ENCODE measurements at regions not wholly inside any gene's neighbourhood (a gene's known extent, or its start where the extent isn't known, plus 50 kb on each side); places are given as distances from the start of the nearest gene placed in this dataset.

DNA sequence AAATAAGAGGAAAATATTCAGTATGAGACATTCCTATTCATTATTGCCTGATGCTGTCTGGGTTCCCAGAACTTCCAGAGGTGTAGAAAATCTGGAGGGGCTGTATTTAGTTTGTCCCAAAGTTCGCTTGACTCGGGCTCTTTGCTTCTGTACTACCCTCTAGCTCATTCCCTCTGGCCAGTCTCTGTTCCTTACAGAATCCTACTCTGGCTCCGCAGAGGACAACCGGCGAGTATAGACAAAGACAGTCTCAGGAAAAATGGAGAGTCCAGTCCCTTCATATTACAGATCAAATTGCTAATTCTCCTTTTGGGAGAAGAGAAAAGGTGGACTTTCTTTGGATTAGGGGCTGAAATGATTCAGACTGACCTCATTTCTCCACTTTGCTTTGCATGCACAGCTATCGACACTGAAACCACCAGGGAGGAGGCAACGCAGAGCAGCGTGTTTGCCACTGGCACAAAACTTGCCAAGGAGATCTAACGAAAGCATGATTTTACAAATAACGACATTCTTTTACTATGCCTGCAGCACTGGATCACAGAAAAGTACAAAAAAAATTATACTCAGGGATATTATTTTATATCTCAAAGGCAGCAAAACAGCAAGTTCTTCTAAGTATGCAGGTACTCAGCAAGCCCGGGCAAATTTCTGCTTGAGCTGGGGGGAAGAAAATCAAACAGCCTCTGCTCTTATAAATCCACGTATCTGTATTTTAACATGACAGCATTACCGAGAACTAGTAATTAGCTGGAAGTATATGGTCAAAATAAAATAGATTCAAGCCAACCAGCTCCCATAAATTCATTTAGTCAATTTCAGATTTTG lies 279.7 kb downstream of the NPR3 start:
- Histone ChIP-seq H3K36me3 (ENCODE audit: control insufficient read depth, insufficient read depth, low read length) (no peaks in the 10 kb centered on the region), H3K4me1 (replicated peaks in 1 of 2; ENCODE audit: control insufficient read depth in 2 of 2, insufficient read depth in 2 of 2, low read length in 2 of 2) (no peaks in the 10 kb centered on the region), H2AFZ (ENCODE audit: low read depth, low read length) (no peak overlapping the region), H3K4me2 (ENCODE audit: insufficient read depth, low read length) (no peak overlapping the region), H3K4me3 (no peak overlapping the region), H3K9me3 (replicated peaks; ENCODE audit: control insufficient read depth, insufficient read depth, low read depth, low read length) (no peaks in the 10 kb centered on the region; the same call in 1 of the 2 replicates), H4K20me1 (replicated peaks; ENCODE audit: control insufficient read depth, insufficient read depth, low read length) (no peaks in the 10 kb centered on the region), H3K79me2 (ENCODE audit: control insufficient read depth, insufficient read depth, low read length) (no peaks in the 10 kb centered on the region), H3K27me3 (ENCODE audit: control insufficient read depth in 2 of 2, insufficient read depth in 2 of 2, low read length in 2 of 2) (no peaks in the 10 kb centered on the region), H3K9me1 (ENCODE audit: control insufficient read depth, insufficient read depth, low read length) (no peaks in the 10 kb centered on the region), H3K27ac (ENCODE audit: extremely low read depth, low read depth, low read length) (no peak overlapping the region), H3K9ac (ENCODE audit: insufficient read depth in 1 of 2, low read depth in 2 of 2, low read length in 2 of 2) (no peak overlapping the region)
- in situ Hi-C loops (cut with MboI), result no loop called here
- ATAC-seq (no peak), FAIRE-seq (no peak), DNase-seq (ENCODE audit: extremely low read depth in 1 of 4, low spot score in 3 of 4) (no peak)
- intact Hi-C loops (cut with micrococcal nuclease), result no loop called here
- TF ChIP-seq RBM14 (IDR thresholded peaks at IDR 0.05; ENCODE audit: borderline replicate concordance, insufficient read depth, low read depth, low read length) (no peak), IRF2 (CRISPR knock-in tag; IDR thresholded peaks at IDR 0.05) (no peak), BCOR (IDR thresholded peaks at IDR 0.05) (no peak), HCFC1 (IDR thresholded peaks at IDR 0.05; ENCODE audit: low read depth, low read length) (no peak), NFIC (IDR thresholded peaks at IDR 0.05) (no peak), SUPT5H (IDR thresholded peaks at IDR 0.05) (no peak), CXXC5 (CRISPR knock-in tag; IDR thresholded peaks at IDR 0.05) (no peak), ZNF436 (CRISPR knock-in tag; IDR thresholded peaks at IDR 0.05) (no peak), MEF2A (IDR thresholded peaks at IDR 0.05; ENCODE audit: control insufficient read depth, low read depth, low read length) (no peak)
- TF ChIP-seq, protein P1, sequence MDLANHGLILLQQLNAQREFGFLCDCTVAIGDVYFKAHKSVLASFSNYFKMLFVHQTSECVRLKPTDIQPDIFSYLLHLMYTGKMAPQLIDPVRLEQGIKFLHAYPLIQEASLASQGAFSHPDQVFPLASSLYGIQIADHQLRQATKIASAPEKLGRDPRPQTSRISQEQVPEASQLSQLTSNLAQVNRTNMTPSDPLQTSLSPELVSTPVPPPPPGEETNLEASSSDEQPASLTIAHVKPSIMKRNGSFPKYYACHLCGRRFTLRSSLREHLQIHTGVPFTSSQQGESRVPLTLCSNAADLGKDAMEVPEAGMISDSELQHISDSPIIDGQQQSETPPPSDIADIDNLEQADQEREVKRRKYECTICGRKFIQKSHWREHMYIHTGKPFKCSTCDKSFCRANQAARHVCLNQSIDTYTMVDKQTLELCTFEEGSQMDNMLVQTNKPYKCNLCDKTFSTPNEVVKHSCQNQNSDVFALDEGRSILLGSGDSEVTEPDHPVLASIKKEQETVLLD (IDR thresholded peaks at IDR 0.05), result no peak
- TF ChIP-seq, protein P2, sequence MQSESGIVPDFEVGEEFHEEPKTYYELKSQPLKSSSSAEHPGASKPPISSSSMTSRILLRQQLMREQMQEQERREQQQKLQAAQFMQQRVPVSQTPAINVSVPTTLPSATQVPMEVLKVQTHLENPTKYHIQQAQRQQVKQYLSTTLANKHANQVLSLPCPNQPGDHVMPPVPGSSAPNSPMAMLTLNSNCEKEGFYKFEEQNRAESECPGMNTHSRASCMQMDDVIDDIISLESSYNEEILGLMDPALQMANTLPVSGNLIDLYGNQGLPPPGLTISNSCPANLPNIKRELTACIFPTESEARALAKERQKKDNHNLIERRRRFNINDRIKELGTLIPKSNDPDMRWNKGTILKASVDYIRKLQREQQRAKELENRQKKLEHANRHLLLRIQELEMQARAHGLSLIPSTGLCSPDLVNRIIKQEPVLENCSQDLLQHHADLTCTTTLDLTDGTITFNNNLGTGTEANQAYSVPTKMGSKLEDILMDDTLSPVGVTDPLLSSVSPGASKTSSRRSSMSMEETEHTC (IDR thresholded peaks at IDR 0.05), result no peak
- CTCF ChIA-PET (ENCODE audit: low intra/inter-chr PET ratio), result no interaction called here
- 3% methylated on average over 13 of the region's 13 CpGs for WGBS (ENCODE audit: insufficient coverage, low coverage, missing lambda C conversion rate)
- POLR2A ChIA-PET, result interaction anchor here (0.6 kb wide), 1 partner anchor 115 kb away, joined by 3 read pairs; no protein-coding TSS in a partner anchor
- no TSS peak for BruUV-seq (replicated peaks)
